ENCODE measurements at regions not wholly inside any gene's neighbourhood (a gene's known extent, or its start where the extent isn't known, plus 50 kb on each side); places are given as distances from the start of the nearest gene placed in this dataset.

GRCh38 chr4:22336822-22337221 lies 179.0 kb downstream of the ADGRA3 start:
- Mint-ChIP-seq H3K27ac (ENCODE audit: unreplicated experiment) (no peak overlapping the region), H3K4me1 (ENCODE audit: low read depth, unreplicated experiment) (no peaks in the 10 kb centered on the region), H3K4me3 (ENCODE audit: unreplicated experiment) (no peak overlapping the region), H3K9me3 (ENCODE audit: unreplicated experiment) (no peaks in the 10 kb centered on the region), H3K36me3 (ENCODE audit: insufficient read depth, unreplicated experiment) (no peaks in the 10 kb centered on the region), H3K27me3 (ENCODE audit: insufficient read depth, unreplicated experiment) (no peaks in the 10 kb centered on the region)
- POLR2A ChIA-PET: no interaction called here
- TF ChIP-seq CTCF (IDR thresholded peaks at IDR 0.05; ENCODE audit: insufficient read depth in 1 of 2, low read depth in 1 of 2, low read length in 1 of 2, severe bottlenecking in 1 of 2, unreplicated experiment in 1 of 2): no peak
- no peaks in the 10 kb centered on the region for H3K9me3 ChIP-seq
- CTCF ChIA-PET: no interaction called here
- BruUV-seq (replicated peaks): no TSS peak
- DNase-seq: no peak
- no peaks in the 10 kb centered on the region for H3K27me3 ChIP-seq (replicated peaks; ENCODE audit: control insufficient read depth, insufficient read depth, low read length)
- no peaks in the 10 kb centered on the region for H3K4me1 ChIP-seq
- intact Hi-C loops (cut with micrococcal nuclease; ENCODE audit: unreplicated experiment): no loop called here
- no peak overlapping the region for H3K4me3 ChIP-seq (ENCODE audit: low read depth, low read length)
- no peaks in the 10 kb centered on the region for H3K36me3 ChIP-seq (ENCODE audit: control insufficient read depth, insufficient read depth, low read length)

GRCh38 chr4:22334155-22334554 lies 181.7 kb downstream of the ADGRA3 start:
- ChIA-PET CTCF (no interaction called here), POLR2A (no interaction called here)
- H3K36me3 ChIP-seq (ENCODE audit: control insufficient read depth, insufficient read depth, low read length): no peaks in the 10 kb centered on the region
- no peaks in the 10 kb centered on the region for H3K9me3 Mint-ChIP-seq (ENCODE audit: unreplicated experiment)
- no peaks in the 10 kb centered on the region for H3K27me3 ChIP-seq (replicated peaks; ENCODE audit: control insufficient read depth, insufficient read depth, low read length)
- BruUV-seq (replicated peaks): no TSS peak
- no peak overlapping the region for H3K4me3 Mint-ChIP-seq (ENCODE audit: unreplicated experiment)
- no peak overlapping the region for H3K4me3 ChIP-seq (ENCODE audit: low read depth, low read length)
- H3K4me1 ChIP-seq: no peaks in the 10 kb centered on the region
- DNase-seq: no peak
- H3K9me3 ChIP-seq: no peaks in the 10 kb centered on the region; the same call in 1 of the 2 replicates
- no peaks in the 10 kb centered on the region for H3K4me1 Mint-ChIP-seq (ENCODE audit: low read depth, unreplicated experiment)
- H3K27me3 Mint-ChIP-seq (ENCODE audit: insufficient read depth, unreplicated experiment): no peaks in the 10 kb centered on the region
- intact Hi-C loops (cut with micrococcal nuclease; ENCODE audit: unreplicated experiment): no loop called here
- no peak for TF ChIP-seq CTCF (IDR thresholded peaks at IDR 0.05; ENCODE audit: insufficient read depth in 1 of 2, low read depth in 1 of 2, low read length in 1 of 2, severe bottlenecking in 1 of 2, unreplicated experiment in 1 of 2)
- H3K36me3 Mint-ChIP-seq (ENCODE audit: insufficient read depth, unreplicated experiment): no peaks in the 10 kb centered on the region
- H3K27ac Mint-ChIP-seq (ENCODE audit: unreplicated experiment): no peak overlapping the region

GRCh38 chr4:22324422-22324821 lies 191.4 kb downstream of the ADGRA3 start:
- POLR2A ChIA-PET: no interaction called here
- Mint-ChIP-seq H3K36me3 (ENCODE audit: insufficient read depth, unreplicated experiment) (no peaks in the 10 kb centered on the region), H3K4me1 (ENCODE audit: low read depth, unreplicated experiment) (no peaks in the 10 kb centered on the region), H3K4me3 (ENCODE audit: unreplicated experiment) (no peak overlapping the region), H3K27ac (ENCODE audit: unreplicated experiment) (no peak overlapping the region), H3K27me3 (ENCODE audit: insufficient read depth, unreplicated experiment) (no peaks in the 10 kb centered on the region), H3K9me3 (ENCODE audit: unreplicated experiment) (no peaks in the 10 kb centered on the region)
- Histone ChIP-seq H3K9me3 (no peaks in the 10 kb centered on the region; the same call in 1 of the 2 replicates), H3K4me3 (ENCODE audit: low read depth, low read length) (no peak overlapping the region), H3K4me1 (no peaks in the 10 kb centered on the region), H3K27me3 (replicated peaks; ENCODE audit: control insufficient read depth, insufficient read depth, low read length) (no peaks in the 10 kb centered on the region), H3K36me3 (ENCODE audit: control insufficient read depth, insufficient read depth, low read length) (no peaks in the 10 kb centered on the region)
- no peak for TF ChIP-seq CTCF (IDR thresholded peaks at IDR 0.05; ENCODE audit: insufficient read depth in 1 of 2, low read depth in 1 of 2, low read length in 1 of 2, severe bottlenecking in 1 of 2, unreplicated experiment in 1 of 2)
- BruUV-seq (replicated peaks): no TSS peak
- intact Hi-C loops (cut with micrococcal nuclease; ENCODE audit: unreplicated experiment): no loop called here
- CTCF ChIA-PET: no interaction called here
- no peak for DNase-seq
